ENCODE measurements at regions not wholly inside any gene's neighbourhood (a gene's known extent, or its start where the extent isn't known, plus 50 kb on each side); places are given as distances from the start of the nearest gene placed in this dataset.

DNA sequence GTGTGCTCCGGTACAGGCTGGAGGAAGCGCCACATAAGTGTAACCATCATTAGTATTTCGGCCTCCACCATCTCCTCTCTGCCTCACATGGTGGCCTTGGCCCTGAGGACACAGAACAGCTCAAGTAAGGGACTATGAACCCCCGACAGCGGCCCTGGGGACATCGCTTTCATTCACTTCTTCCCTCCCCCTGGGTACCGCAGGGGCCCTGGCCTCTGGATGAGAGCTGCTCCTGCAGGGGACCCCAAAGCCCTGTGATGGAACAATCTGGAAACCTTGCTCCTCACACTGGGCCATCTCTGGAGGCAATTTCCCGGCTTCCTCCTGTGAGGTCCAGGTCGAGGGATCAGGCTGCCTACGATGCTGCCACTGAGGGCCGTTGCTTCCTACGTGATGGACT, 565.5 kb downstream of the BRD1 start:
- H3K27ac ChIP-seq: no peak overlapping the region
- no peak for TF ChIP-seq ZFX (IDR thresholded peaks at IDR 0.05; ENCODE audit: borderline replicate concordance)
- TF ChIP-seq, protein P1, sequence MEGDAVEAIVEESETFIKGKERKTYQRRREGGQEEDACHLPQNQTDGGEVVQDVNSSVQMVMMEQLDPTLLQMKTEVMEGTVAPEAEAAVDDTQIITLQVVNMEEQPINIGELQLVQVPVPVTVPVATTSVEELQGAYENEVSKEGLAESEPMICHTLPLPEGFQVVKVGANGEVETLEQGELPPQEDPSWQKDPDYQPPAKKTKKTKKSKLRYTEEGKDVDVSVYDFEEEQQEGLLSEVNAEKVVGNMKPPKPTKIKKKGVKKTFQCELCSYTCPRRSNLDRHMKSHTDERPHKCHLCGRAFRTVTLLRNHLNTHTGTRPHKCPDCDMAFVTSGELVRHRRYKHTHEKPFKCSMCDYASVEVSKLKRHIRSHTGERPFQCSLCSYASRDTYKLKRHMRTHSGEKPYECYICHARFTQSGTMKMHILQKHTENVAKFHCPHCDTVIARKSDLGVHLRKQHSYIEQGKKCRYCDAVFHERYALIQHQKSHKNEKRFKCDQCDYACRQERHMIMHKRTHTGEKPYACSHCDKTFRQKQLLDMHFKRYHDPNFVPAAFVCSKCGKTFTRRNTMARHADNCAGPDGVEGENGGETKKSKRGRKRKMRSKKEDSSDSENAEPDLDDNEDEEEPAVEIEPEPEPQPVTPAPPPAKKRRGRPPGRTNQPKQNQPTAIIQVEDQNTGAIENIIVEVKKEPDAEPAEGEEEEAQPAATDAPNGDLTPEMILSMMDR (IDR thresholded peaks at IDR 0.05): no peak

DNA sequence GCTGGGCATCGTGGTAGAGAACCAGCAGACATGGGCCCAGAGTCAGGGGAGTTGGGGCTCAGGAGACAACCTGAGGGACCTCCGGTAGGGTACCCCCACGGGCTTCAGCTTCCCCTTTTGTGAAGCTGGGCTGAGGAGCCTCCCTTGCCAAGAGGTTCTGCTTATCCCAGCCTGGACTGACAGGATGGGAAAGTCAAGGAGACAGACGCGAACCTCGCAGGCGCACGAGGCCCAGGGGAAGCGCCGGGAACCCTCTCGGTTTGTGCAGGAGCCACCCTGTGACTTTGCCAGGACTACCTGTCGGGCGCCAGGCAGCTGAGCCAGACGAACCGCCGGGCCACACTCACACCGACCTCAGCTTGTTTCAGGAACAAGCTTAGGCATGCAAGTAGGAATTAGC, 566.1 kb downstream of the BRD1 start:
- no peak for TF ChIP-seq ZFX (IDR thresholded peaks at IDR 0.05; ENCODE audit: borderline replicate concordance)
- TF ChIP-seq, protein P1 (IDR thresholded peaks at IDR 0.05): no peak

DNA sequence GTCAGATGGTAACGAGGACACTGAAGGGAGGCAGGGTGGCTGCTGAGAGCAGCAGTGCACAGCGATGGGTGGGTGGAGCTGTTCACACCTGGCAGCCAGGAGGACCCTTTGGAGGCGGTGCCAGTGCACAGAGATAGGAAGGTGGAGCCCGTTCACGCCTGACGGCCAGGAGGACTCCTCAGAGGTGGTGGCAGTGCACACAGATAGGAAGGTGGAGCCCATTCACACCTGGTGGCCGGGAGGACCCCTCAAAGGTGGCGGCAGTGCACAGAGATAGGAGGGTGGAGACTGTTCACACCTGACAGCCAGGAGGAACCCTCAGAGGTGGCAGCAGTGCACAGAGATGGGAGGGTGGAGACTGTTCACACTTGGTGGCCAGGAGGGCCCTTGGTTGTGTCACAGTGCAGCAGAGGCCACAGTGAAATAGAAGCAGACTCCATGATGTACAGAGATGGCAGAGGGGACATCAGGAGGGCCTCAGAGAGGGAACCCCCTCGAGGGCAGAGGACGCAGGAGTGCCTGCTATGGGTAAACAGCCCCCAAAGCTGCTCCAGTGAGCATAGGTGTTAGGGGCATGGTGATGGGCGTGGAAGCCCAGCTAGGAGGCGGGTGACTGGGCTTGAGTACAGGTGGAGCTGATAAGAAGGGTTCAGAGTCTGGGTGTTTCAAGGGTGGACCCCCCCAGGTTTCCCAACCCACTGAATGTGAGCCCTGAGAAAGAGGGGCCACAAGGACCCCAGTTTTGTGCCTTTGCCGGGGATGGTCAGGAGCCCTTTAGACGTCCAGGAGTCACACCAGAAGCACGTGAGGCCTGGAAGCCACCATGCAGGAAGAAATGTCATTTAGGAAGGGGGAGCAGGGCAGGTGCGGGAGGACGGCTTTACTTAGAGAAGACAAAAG, 566.7 kb downstream of the BRD1 start:
- H3K27ac ChIP-seq: no peak overlapping the region
- TF ChIP-seq, protein P1 (IDR thresholded peaks at IDR 0.05): no peak
- TF ChIP-seq ZFX (IDR thresholded peaks at IDR 0.05; ENCODE audit: borderline replicate concordance): no peak

More for the DNA sequence above, 566.1 kb downstream of the BRD1 start:
- H3K27ac ChIP-seq: no peak overlapping the region

DNA sequence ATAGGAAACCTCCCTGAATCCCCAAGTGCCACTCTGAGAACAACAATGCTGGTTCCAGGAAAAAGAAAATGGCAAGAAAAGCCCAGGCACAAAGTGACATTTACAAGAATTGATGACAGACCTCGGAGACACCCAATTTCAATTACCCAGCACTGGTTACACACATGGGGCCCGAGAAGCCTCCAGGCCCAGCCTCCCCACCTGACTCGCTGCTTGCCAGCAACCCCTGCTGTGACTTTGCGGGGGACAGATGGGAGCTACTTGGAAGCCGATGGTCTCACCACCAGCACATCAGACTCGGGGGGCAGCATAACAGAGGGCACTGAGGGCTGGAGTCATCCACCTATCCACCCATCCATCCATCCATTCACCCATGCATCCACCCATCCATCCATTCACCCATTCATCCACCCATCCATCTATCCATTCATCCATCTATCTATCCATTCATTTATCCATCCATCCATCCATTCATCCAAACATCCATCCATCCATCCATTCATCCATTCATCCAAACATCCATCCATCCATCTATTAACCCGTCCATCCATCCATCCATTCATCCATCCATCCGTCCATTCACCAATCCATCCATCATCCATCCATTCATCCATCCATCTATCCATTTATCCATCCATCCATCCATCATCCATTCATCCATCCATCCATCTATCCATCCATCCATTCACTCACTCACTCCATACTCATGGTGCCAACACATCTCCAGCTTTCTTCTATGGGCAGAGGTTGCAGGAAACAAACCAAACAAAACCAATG, 567.6 kb downstream of the BRD1 start:
- no peak overlapping the region for H3K27ac ChIP-seq
- TF ChIP-seq, protein P1 (IDR thresholded peaks at IDR 0.05): no peak
- no peak for TF ChIP-seq ZFX (IDR thresholded peaks at IDR 0.05; ENCODE audit: borderline replicate concordance)

DNA sequence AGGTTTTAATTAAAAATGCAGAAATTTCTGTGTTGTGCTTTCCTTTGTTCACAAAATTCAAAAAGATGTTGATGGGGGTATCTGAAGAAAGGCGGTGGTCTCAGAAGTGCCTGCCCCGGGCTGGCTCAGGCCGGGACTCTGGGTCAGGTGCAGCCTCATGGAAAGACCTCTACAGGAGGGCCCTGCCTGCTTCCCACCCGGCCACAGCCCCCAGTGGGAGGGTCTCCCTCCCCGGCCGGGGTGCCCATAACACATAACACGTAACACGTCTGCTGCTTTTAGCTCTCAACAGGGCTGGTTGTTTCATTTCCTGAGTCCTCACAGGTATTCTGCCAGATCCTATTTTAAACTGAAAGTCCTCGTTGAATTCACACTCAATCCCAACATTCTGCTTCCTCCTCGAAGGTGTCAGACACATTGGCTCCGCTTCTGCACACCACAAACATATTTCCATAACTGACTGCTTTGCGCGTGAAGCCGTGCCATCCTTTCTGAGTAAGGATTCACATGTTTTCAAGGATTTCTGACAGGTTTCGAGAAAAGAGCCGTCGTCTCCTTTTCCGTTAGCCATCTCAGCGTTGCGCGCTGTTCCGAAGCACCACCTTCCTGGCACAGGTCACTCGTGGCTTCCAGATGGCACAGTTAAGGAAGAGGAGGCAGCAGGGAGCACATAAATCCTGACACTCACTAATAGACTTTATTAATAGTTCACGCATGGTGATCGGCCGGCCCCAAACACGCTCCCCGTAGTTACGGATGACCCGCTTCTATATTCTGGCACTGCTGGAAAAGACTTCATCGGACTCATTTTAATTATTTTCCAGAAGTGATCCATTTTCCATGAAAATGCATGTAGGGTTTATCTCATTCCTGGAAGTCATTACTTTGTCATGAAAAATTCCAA, 569.3 kb downstream of the BRD1 start:
- TF ChIP-seq, protein P1 (IDR thresholded peaks at IDR 0.05): no peak
- no peak for TF ChIP-seq ZFX (IDR thresholded peaks at IDR 0.05; ENCODE audit: borderline replicate concordance)
- no peak overlapping the region for H3K27ac ChIP-seq

DNA sequence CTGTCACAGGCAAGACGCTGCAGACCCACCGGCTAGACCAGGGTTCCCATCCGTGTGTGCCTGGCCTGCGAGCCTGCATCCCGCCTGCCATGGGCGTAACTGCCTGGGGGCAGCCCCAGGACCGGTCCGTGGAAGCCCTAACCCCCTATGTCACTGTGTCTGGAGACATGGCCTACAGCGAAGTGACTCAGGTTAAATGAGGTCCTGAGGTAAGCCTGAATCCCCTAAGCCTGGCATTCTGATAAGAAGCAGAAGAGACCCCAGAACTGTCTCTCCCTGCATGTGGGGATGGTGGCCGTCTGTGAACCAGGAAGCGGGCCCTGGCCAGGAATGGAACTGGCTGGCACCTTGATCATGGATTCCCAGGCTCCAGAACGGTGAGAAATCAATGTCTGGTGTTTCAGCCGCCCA, 570.1 kb downstream of the BRD1 start:
- no peak overlapping the region for H3K27ac ChIP-seq
- TF ChIP-seq, protein P1 (IDR thresholded peaks at IDR 0.05): no peak
- no peak for TF ChIP-seq ZFX (IDR thresholded peaks at IDR 0.05; ENCODE audit: borderline replicate concordance)
